ENCODE measurements at regions not wholly inside any gene's neighbourhood (a gene's known extent, or its start where the extent isn't known, plus 50 kb on each side); places are given as distances from the start of the nearest gene placed in this dataset.
"Not testable (repeated sequence)": the region's sequence is repeated elsewhere in the genome, so short reads cannot be mapped to it uniquely, and the experiment has no call there.

DNA sequence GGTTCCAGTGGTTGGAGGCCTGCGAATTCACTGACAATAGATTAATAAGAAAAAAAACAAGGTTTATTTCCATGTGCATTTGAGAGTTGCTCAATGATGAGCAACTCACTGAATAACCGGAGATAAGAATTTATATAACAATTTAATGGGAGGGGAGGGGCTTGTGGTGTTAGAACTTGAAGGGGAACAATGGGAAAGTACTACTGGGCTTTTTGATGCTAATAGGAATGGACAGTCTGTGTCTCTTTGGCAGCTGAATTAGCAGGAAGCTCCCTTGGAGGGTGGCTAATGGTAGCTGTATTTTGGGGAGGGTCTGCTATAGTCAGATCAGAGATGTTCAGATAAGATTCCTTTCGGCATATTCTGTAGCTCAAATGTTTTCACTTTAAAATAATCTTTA is 62.4 kb upstream of the GMDS start:
- no peak overlapping the region for H3K4ac ChIP-seq (ENCODE audit: low read length)
- no peak overlapping the region for H3K18ac ChIP-seq (ENCODE audit: low read length)
- H4K8ac ChIP-seq (ENCODE audit: low read depth, low read length): no peak overlapping the region
- no peak overlapping the region for H3K27ac ChIP-seq (replicated peaks; ENCODE audit: low read length)
- WGBS, 2 donors (ENCODE audit: extremely low coverage in 2 of 2, insufficient read length in 2 of 2, insufficient replicate concordance in 1 of 2): no CpG with 5 or more reads among the region's 3 CpGs
- H3K79me1 ChIP-seq (ENCODE audit: low read depth, low read length): no peaks in the 10 kb centered on the region
- H2AK5ac ChIP-seq (ENCODE audit: low read depth, low read length): no peak overlapping the region
- H3K36me3 ChIP-seq (replicated peaks in 1 of 2; ENCODE audit: control insufficient read depth in 2 of 2, insufficient read depth in 2 of 2, low read length in 2 of 2): no peaks in the 10 kb centered on the region
- no peak overlapping the region for H2BK12ac ChIP-seq (ENCODE audit: low read length)
- no peak overlapping the region for H4K91ac ChIP-seq (ENCODE audit: low read depth, low read length, poor library complexity)
- no peak overlapping the region for H2AFZ ChIP-seq (ENCODE audit: low read length)
- no peak overlapping the region for H3K23ac ChIP-seq (ENCODE audit: low read depth, low read length, poor library complexity)
- H3K4me2 ChIP-seq (ENCODE audit: insufficient read depth, low read length, poor library complexity, severe bottlenecking): no peak overlapping the region
- no peak overlapping the region for H3K9ac ChIP-seq (ENCODE audit: low read depth, low read length, poor library complexity)
- H3K27me3 ChIP-seq (ENCODE audit: control insufficient read depth in 3 of 3, insufficient read depth in 3 of 3, low read depth in 1 of 3, low read length in 3 of 3): no peaks in the 10 kb centered on the region
- no peak overlapping the region for H3K14ac ChIP-seq (ENCODE audit: low read length)
- no peak for DNase-seq (ENCODE audit: low spot score)
- H2BK5ac ChIP-seq (ENCODE audit: low read length): no peak overlapping the region
- H2BK15ac ChIP-seq (ENCODE audit: low read length): no peak overlapping the region
- H2BK120ac ChIP-seq (ENCODE audit: low read depth, low read length): no peak overlapping the region
- no peak overlapping the region for H3K4me3 ChIP-seq (ENCODE audit: low read length in 2 of 2)
- H3K9me3 ChIP-seq (replicated peaks in 1 of 2; ENCODE audit: control insufficient read depth in 2 of 2, insufficient read depth in 1 of 2, low read depth in 1 of 2, low read length in 2 of 2): no peaks in the 10 kb centered on the region
- H3K4me1 ChIP-seq (ENCODE audit: control insufficient read depth in 2 of 2, insufficient read depth in 1 of 2, low read depth in 1 of 2, low read length in 2 of 2): no peaks in the 10 kb centered on the region

DNA sequence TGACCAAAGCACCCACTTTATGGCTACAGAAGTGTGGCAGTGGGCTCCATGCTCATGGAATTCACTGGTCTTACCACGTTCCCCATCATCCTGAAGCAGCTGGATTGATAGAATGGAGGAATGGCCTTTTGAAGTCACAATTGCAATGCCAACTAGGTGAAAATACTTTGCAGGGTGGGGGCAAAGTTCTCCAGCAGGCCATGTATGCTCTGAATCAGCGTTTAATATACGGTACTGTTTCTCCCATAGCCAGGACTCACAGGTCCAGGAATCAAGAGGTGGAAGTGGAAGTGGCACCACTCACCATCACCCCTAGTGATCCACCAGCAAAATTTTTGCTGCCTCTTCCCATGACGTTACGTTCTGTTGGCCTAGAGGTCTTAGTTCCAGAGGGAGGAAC is 60.5 kb upstream of the GMDS start:
- H3K4ac ChIP-seq (ENCODE audit: low read length): no peak overlapping the region
- H2AFZ ChIP-seq (ENCODE audit: low read length): no peak overlapping the region
- no peak overlapping the region for H2BK5ac ChIP-seq (ENCODE audit: low read length)
- H3K4me2 ChIP-seq (ENCODE audit: insufficient read depth, low read length, poor library complexity, severe bottlenecking): no peak overlapping the region
- H3K79me1 ChIP-seq (ENCODE audit: low read depth, low read length): no peaks in the 10 kb centered on the region
- no peak overlapping the region for H2BK12ac ChIP-seq (ENCODE audit: low read length)
- no peak overlapping the region for H3K4me3 ChIP-seq (ENCODE audit: low read length in 2 of 2)
- H3K27me3 ChIP-seq (ENCODE audit: control insufficient read depth in 3 of 3, insufficient read depth in 3 of 3, low read depth in 1 of 3, low read length in 3 of 3): no peaks in the 10 kb centered on the region
- H3K23ac ChIP-seq (ENCODE audit: low read depth, low read length, poor library complexity): no peak overlapping the region
- no peak overlapping the region for H3K14ac ChIP-seq (ENCODE audit: low read length)
- H3K9ac ChIP-seq (ENCODE audit: low read depth, low read length, poor library complexity): no peak overlapping the region
- no peaks in the 10 kb centered on the region for H3K9me3 ChIP-seq (replicated peaks in 1 of 2; ENCODE audit: control insufficient read depth in 2 of 2, insufficient read depth in 1 of 2, low read depth in 1 of 2, low read length in 2 of 2)
- no peaks in the 10 kb centered on the region for H3K4me1 ChIP-seq (ENCODE audit: control insufficient read depth in 2 of 2, insufficient read depth in 1 of 2, low read depth in 1 of 2, low read length in 2 of 2)
- H4K91ac ChIP-seq (ENCODE audit: low read depth, low read length, poor library complexity): no peak overlapping the region
- H2BK15ac ChIP-seq (ENCODE audit: low read length): no peak overlapping the region
- no peaks in the 10 kb centered on the region for H3K36me3 ChIP-seq (replicated peaks in 1 of 2; ENCODE audit: control insufficient read depth in 2 of 2, insufficient read depth in 2 of 2, low read length in 2 of 2)
- H3K18ac ChIP-seq (ENCODE audit: low read length): no peak overlapping the region
- H2AK5ac ChIP-seq (ENCODE audit: low read depth, low read length): no peak overlapping the region
- no peak overlapping the region for H2BK120ac ChIP-seq (ENCODE audit: low read depth, low read length)
- DNase-seq (ENCODE audit: low spot score): no peak
- H3K27ac ChIP-seq (replicated peaks; ENCODE audit: low read length): no peak overlapping the region
- no CpG with 5 or more reads among the region's 5 CpGs for WGBS, 2 donors (ENCODE audit: extremely low coverage in 2 of 2, insufficient read length in 2 of 2, insufficient replicate concordance in 1 of 2)
- no peak overlapping the region for H4K8ac ChIP-seq (ENCODE audit: low read depth, low read length)

DNA sequence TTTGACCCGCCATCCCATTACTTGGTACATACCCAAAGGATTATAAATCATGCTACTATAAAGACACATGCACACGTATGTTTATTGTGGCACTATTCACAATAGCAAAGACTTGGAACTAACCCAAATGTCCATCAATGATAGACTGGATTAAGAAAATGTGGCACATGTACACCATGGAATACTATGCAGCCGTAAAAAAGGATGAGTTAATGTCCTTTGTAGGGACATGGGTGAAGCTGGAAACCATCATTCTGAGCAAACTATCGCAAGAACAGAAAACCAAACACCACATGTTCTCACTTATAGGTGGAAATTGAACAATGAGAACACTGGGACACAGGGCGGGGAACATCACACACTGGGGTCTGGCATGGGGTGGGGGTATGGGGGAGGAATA is 57.1 kb upstream of the GMDS start:
- not testable (repeated sequence) for H2BK120ac ChIP-seq (ENCODE audit: low read depth, low read length); H3K4me2 ChIP-seq (ENCODE audit: insufficient read depth, low read length, poor library complexity, severe bottlenecking); H2BK12ac ChIP-seq (ENCODE audit: low read length); H4K91ac ChIP-seq (ENCODE audit: low read depth, low read length, poor library complexity); H3K79me1 ChIP-seq (ENCODE audit: low read depth, low read length); H3K4ac ChIP-seq (ENCODE audit: low read length); H3K27me3 ChIP-seq (ENCODE audit: control insufficient read depth in 3 of 3, insufficient read depth in 3 of 3, low read depth in 1 of 3, low read length in 3 of 3); H2AFZ ChIP-seq (ENCODE audit: low read length); H2BK15ac ChIP-seq (ENCODE audit: low read length); H3K23ac ChIP-seq (ENCODE audit: low read depth, low read length, poor library complexity); H2BK5ac ChIP-seq (ENCODE audit: low read length); H3K36me3 ChIP-seq (replicated peaks in 1 of 2; ENCODE audit: control insufficient read depth in 2 of 2, insufficient read depth in 2 of 2, low read length in 2 of 2); H3K18ac ChIP-seq (ENCODE audit: low read length); H3K9ac ChIP-seq (ENCODE audit: low read depth, low read length, poor library complexity); H3K4me1 ChIP-seq (ENCODE audit: control insufficient read depth in 2 of 2, insufficient read depth in 1 of 2, low read depth in 1 of 2, low read length in 2 of 2); H2AK5ac ChIP-seq (ENCODE audit: low read depth, low read length); H3K9me3 ChIP-seq (replicated peaks in 1 of 2; ENCODE audit: control insufficient read depth in 2 of 2, insufficient read depth in 1 of 2, low read depth in 1 of 2, low read length in 2 of 2); H3K4me3 ChIP-seq (ENCODE audit: low read length in 2 of 2); DNase-seq (ENCODE audit: low spot score); H4K8ac ChIP-seq (ENCODE audit: low read depth, low read length); H3K14ac ChIP-seq (ENCODE audit: low read length); H3K27ac ChIP-seq (replicated peaks; ENCODE audit: low read length)
- WGBS, 2 donors (ENCODE audit: extremely low coverage in 2 of 2, insufficient read length in 2 of 2, insufficient replicate concordance in 1 of 2): no CpG with 5 or more reads among the region's 5 CpGs

DNA sequence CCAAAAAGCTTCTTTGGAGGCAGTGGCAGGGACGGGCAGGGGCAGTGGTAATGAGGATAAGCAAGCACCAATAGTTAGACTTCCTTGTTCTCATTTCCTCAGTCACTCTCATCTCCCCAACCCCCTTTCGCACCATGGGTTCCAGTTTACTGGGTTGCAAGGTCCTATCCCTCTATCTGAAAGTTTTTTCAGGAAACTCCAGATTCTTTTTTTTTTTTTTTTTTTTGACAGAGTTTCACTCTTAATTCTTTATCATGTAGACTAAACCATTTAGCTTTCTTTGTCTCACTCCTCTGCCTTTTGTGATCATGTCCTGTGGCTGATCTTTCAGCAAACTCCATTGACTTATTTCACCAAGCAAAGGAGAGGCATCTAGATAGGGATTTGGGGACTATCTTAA is 51.4 kb upstream of the GMDS start:
- H3K4ac ChIP-seq (ENCODE audit: low read length): no peak overlapping the region
- no peak overlapping the region for H3K9ac ChIP-seq (ENCODE audit: low read depth, low read length, poor library complexity)
- no peak overlapping the region for H4K91ac ChIP-seq (ENCODE audit: low read depth, low read length, poor library complexity)
- no peaks in the 10 kb centered on the region for H3K4me1 ChIP-seq (ENCODE audit: control insufficient read depth in 2 of 2, insufficient read depth in 1 of 2, low read depth in 1 of 2, low read length in 2 of 2)
- no peak overlapping the region for H2AFZ ChIP-seq (ENCODE audit: low read length)
- no CpG with 5 or more reads among the region's 2 CpGs for WGBS, 2 donors (ENCODE audit: extremely low coverage in 2 of 2, insufficient read length in 2 of 2, insufficient replicate concordance in 1 of 2)
- H3K36me3 ChIP-seq (replicated peaks in 1 of 2; ENCODE audit: control insufficient read depth in 2 of 2, insufficient read depth in 2 of 2, low read length in 2 of 2): no peaks in the 10 kb centered on the region
- H2BK120ac ChIP-seq (ENCODE audit: low read depth, low read length): no peak overlapping the region
- no peak overlapping the region for H3K4me2 ChIP-seq (ENCODE audit: insufficient read depth, low read length, poor library complexity, severe bottlenecking)
- H3K23ac ChIP-seq (ENCODE audit: low read depth, low read length, poor library complexity): no peak overlapping the region
- no peak overlapping the region for H2BK5ac ChIP-seq (ENCODE audit: low read length)
- H3K79me1 ChIP-seq (ENCODE audit: low read depth, low read length): no peaks in the 10 kb centered on the region
- no peak overlapping the region for H3K27ac ChIP-seq (replicated peaks; ENCODE audit: low read length)
- DNase-seq (ENCODE audit: low spot score): no peak
- no peak overlapping the region for H2AK5ac ChIP-seq (ENCODE audit: low read depth, low read length)
- no peak overlapping the region for H3K18ac ChIP-seq (ENCODE audit: low read length)
- H3K27me3 ChIP-seq (ENCODE audit: control insufficient read depth in 3 of 3, insufficient read depth in 3 of 3, low read depth in 1 of 3, low read length in 3 of 3): no peaks in the 10 kb centered on the region
- H2BK15ac ChIP-seq (ENCODE audit: low read length): no peak overlapping the region
- no peak overlapping the region for H2BK12ac ChIP-seq (ENCODE audit: low read length)
- H3K14ac ChIP-seq (ENCODE audit: low read length): no peak overlapping the region
- H3K4me3 ChIP-seq (ENCODE audit: low read length in 2 of 2): no peak overlapping the region
- H4K8ac ChIP-seq (ENCODE audit: low read depth, low read length): no peak overlapping the region
- peaks cover 0 to 1% of the 10 kb centered on the region in 2 donors for H3K9me3 ChIP-seq (replicated peaks in 1 of 2; ENCODE audit: control insufficient read depth in 2 of 2, insufficient read depth in 1 of 2, low read depth in 1 of 2, low read length in 2 of 2)
